Bronchial epithelial cell (primary cell): ENCODE measurements at regions not wholly inside any gene's neighbourhood (a gene's known extent, or its start where the extent isn't known, plus 50 kb on each side); places are given as distances from the start of the nearest gene placed in this dataset.

Experiments used
- DNase-seq: peaks from one replicate; pipeline ENCODE4 v3.0.0-alpha.2; 2010; ENCODE audit warnings: low read depth
- FAIRE-seq: peaks from 2 replicates; lab custom pipeline; 2011; peaks lifted over from hg19 to GRCh38; lab: Jason Lieb, UNC
- H3K27me3 ChIP-seq: 2 replicates; pipeline ENCODE4 v1.5.1; 2011; ENCODE audit warnings: low read length; ENCODE audit not compliant: control insufficient read depth, insufficient read depth
- H3K36me3 ChIP-seq: 2 replicates; pipeline ENCODE4 v1.5.1; 2011; ENCODE audit warnings: low read length; ENCODE audit not compliant: control insufficient read depth, insufficient read depth
- H3K4me3 ChIP-seq: 2 replicates; pipeline ENCODE4 v1.5.1; 2011; ENCODE audit warnings: mild to moderate bottlenecking, low read depth, low read length, control low read depth
- CTCF ChIP-seq: IDR thresholded peaks from 2 replicates; pipeline ENCODE4 v1.5.1; 2011; ENCODE audit warnings: mild to moderate bottlenecking, moderate library complexity, low read length, control low read depth, inconsistent platforms; ENCODE audit not compliant: insufficient read depth, severe bottlenecking

GRCh38 chr1:208387908-208388811 lies 144.0 kb upstream of the PLXNA2 start:
- Histone ChIP-seq H3K27me3 (peaks cover 3% of the 10 kb centered on the region), H3K4me3 (no peak overlapping the region), H3K36me3 (no peaks in the 10 kb centered on the region)
- DNase-seq (no peak), FAIRE-seq (no peak)
- no peak for TF ChIP-seq CTCF

- no peak for TF ChIP-seq CTCF
- H3K27me3 ChIP-seq: peaks cover 2% of the 10 kb centered on the region
- no peak for DNase-seq
- no peak for FAIRE-seq
- H3K36me3 ChIP-seq: no peaks in the 10 kb centered on the region
- no peak overlapping the region for H3K4me3 ChIP-seq
These were observed 149.2 kb upstream of the PLXNA2 start for GRCh38 chr1:208393416-208393815.

- no peak for FAIRE-seq
These were observed 149.6 kb upstream of the PLXNA2 start for GRCh38 chr1:208393826-208394225.

GRCh38 chr1:208397286-208397685 lies 153.1 kb upstream of the PLXNA2 start:
- DNase-seq (no peak), FAIRE-seq (no peak)
- Histone ChIP-seq H3K27me3 (no peaks in the 10 kb centered on the region), H3K4me3 (no peak overlapping the region), H3K36me3 (no peaks in the 10 kb centered on the region)
- no peak for TF ChIP-seq CTCF

More at GRCh38 chr1:208393826-208394225, 149.6 kb upstream of the PLXNA2 start:
- no peak for TF ChIP-seq CTCF
- DNase-seq: no peak
- Histone ChIP-seq H3K27me3 (peaks cover under 1% of the 10 kb centered on the region), H3K36me3 (no peaks in the 10 kb centered on the region), H3K4me3 (no peak overlapping the region)

- Histone ChIP-seq H3K36me3 (no peaks in the 10 kb centered on the region), H3K4me3 (no peak overlapping the region), H3K27me3 (no peaks in the 10 kb centered on the region)
- TF ChIP-seq CTCF: no peak
- no peak for FAIRE-seq
- no peak for DNase-seq
These were observed 160.8 kb upstream of the PLXNA2 start for GRCh38 chr1:208405014-208405413.
